ENCODE measurements at regions not wholly inside any gene's neighbourhood (a gene's known extent, or its start where the extent isn't known, plus 50 kb on each side); places are given as distances from the start of the nearest gene placed in this dataset.

GRCh38 chr7:136133551-136133950 lies 156.4 kb upstream of the MTPN start:
- CTCF ChIA-PET = no interaction called here
- H3K4me1 ChIP-seq (ENCODE audit: control insufficient read depth in 2 of 2, insufficient read depth in 2 of 2, low read length in 2 of 2) = no peaks in the 10 kb centered on the region
- no peaks in the 10 kb centered on the region for H3K79me2 ChIP-seq (ENCODE audit: control insufficient read depth, insufficient read depth, low read length)
- no peaks in the 10 kb centered on the region for H4K20me1 ChIP-seq (ENCODE audit: control insufficient read depth, insufficient read depth, low read length, poor library complexity, severe bottlenecking)
- POLR2A ChIA-PET = no interaction called here
- ATAC-seq (ENCODE audit: low read depth) (no peak), DNase-seq (no peak)
- Mint-ChIP-seq H3K9me3 (ENCODE audit: insufficient read depth) (no peaks in the 10 kb centered on the region), H3K4me1 (no peaks in the 10 kb centered on the region), H3K27ac (no peak overlapping the region), H3K4me3 (no peak overlapping the region), H3K27me3 (peaks cover 12% of the 10 kb centered on the region)
- H3K27ac ChIP-seq (ENCODE audit: low read length in 2 of 2) = no peak overlapping the region
- H3K4me2 ChIP-seq (replicated peaks; ENCODE audit: low read depth, low read length, poor library complexity, severe bottlenecking) = no peak overlapping the region
- TF ChIP-seq EZH2 (IDR thresholded peaks at IDR 0.05; ENCODE audit: borderline replicate concordance, insufficient read depth, low read depth, low read length, poor library complexity, severe bottlenecking) = no peak
- TF ChIP-seq CTCF (IDR thresholded peaks at IDR 0.05) = no peak
- H3K36me3 ChIP-seq (replicated peaks in 1 of 2; ENCODE audit: control extremely low read depth in 1 of 2, control insufficient read depth in 1 of 2, extremely low read depth in 1 of 2, insufficient read depth in 2 of 2, low read length in 1 of 2) = no peaks in the 10 kb centered on the region
- intact Hi-C loops (cut with micrococcal nuclease) = no loop called here
- no peaks in the 10 kb centered on the region for H3K27me3 ChIP-seq (replicated peaks in 1 of 4; ENCODE audit: control extremely low read depth in 1 of 4, control insufficient read depth in 3 of 4, insufficient read depth in 4 of 4, low read length in 3 of 4)
- no peaks in the 10 kb centered on the region for H3K9me3 ChIP-seq (ENCODE audit: control extremely low read depth in 1 of 3, control insufficient read depth in 2 of 3, insufficient read depth in 1 of 3, low read length in 2 of 3)
- H3K9ac ChIP-seq (ENCODE audit: low read length) = no peak overlapping the region
- no peak overlapping the region for H3K4me3 ChIP-seq (ENCODE audit: control extremely low read depth in 1 of 5, extremely low read depth in 1 of 5, insufficient read depth in 1 of 5, low read depth in 2 of 5, low read length in 4 of 5)
- no CpG with 5 or more reads among the region's 3 CpGs for WGBS (ENCODE audit: insufficient coverage)
- no peak overlapping the region for H2AFZ ChIP-seq (ENCODE audit: insufficient read depth, low read depth, low read length, poor library complexity, severe bottlenecking)

GRCh38 chr7:136131304-136131630 lies 154.1 kb upstream of the MTPN start:
- ATAC-seq (ENCODE audit: low read depth) (no peak), DNase-seq (no peak)
- Histone ChIP-seq H3K36me3 (replicated peaks in 1 of 2; ENCODE audit: control extremely low read depth in 1 of 2, control insufficient read depth in 1 of 2, extremely low read depth in 1 of 2, insufficient read depth in 2 of 2, low read length in 1 of 2) (no peaks in the 10 kb centered on the region), H3K27ac (ENCODE audit: low read length in 2 of 2) (no peak overlapping the region), H4K20me1 (ENCODE audit: control insufficient read depth, insufficient read depth, low read length, poor library complexity, severe bottlenecking) (no peaks in the 10 kb centered on the region), H3K4me3 (ENCODE audit: control extremely low read depth in 1 of 5, extremely low read depth in 1 of 5, insufficient read depth in 1 of 5, low read depth in 2 of 5, low read length in 4 of 5) (no peak overlapping the region), H3K4me1 (ENCODE audit: control insufficient read depth in 2 of 2, insufficient read depth in 2 of 2, low read length in 2 of 2) (no peaks in the 10 kb centered on the region), H2AFZ (ENCODE audit: insufficient read depth, low read depth, low read length, poor library complexity, severe bottlenecking) (no peak overlapping the region), H3K27me3 (replicated peaks in 1 of 4; ENCODE audit: control extremely low read depth in 1 of 4, control insufficient read depth in 3 of 4, insufficient read depth in 4 of 4, low read length in 3 of 4) (no peaks in the 10 kb centered on the region), H3K9ac (ENCODE audit: low read length) (no peak overlapping the region), H3K4me2 (replicated peaks; ENCODE audit: low read depth, low read length, poor library complexity, severe bottlenecking) (no peak overlapping the region), H3K79me2 (ENCODE audit: control insufficient read depth, insufficient read depth, low read length) (no peaks in the 10 kb centered on the region), H3K9me3 (ENCODE audit: control extremely low read depth in 1 of 3, control insufficient read depth in 2 of 3, insufficient read depth in 1 of 3, low read length in 2 of 3) (no peaks in the 10 kb centered on the region)
- H3K27ac Mint-ChIP-seq = no peak overlapping the region
- no CpG with 5 or more reads among the region's 3 CpGs for WGBS (ENCODE audit: insufficient coverage)
- intact Hi-C loops (cut with micrococcal nuclease) = no loop called here
- no peaks in the 10 kb centered on the region for H3K4me1 Mint-ChIP-seq
- POLR2A ChIA-PET = no interaction called here
- no peak overlapping the region for H3K4me3 Mint-ChIP-seq
- H3K27me3 Mint-ChIP-seq = peaks cover 7% of the 10 kb centered on the region
- CTCF ChIA-PET = no interaction called here
- no peak for TF ChIP-seq EZH2 (IDR thresholded peaks at IDR 0.05; ENCODE audit: borderline replicate concordance, insufficient read depth, low read depth, low read length, poor library complexity, severe bottlenecking)
- no peak for TF ChIP-seq CTCF (IDR thresholded peaks at IDR 0.05)
- no peaks in the 10 kb centered on the region for H3K9me3 Mint-ChIP-seq (ENCODE audit: insufficient read depth)

All from B cell (primary cell).